Thyroid gland (tissue), 4 donors: ENCODE measurements at regions not wholly inside any gene's neighbourhood (a gene's known extent, or its start where the extent isn't known, plus 50 kb on each side); places are given as distances from the start of the nearest gene placed in this dataset.

ENCODE experiments used
- DNase-seq, 2 donors: peaks; one replicate each; pipeline ENCODE4 v3.0.0-alpha.2; 2019
- H3K27ac ChIP-seq, 3 donors: fragments of 200-600 bp; sonication (generic); 1 replicate in 2 of 3; 2 replicates in 1 of 3; pipeline ENCODE4 v1.5.1; 2016 to 2019; ENCODE audit warnings: mild to moderate bottlenecking in 1 of 3, moderate library complexity in 1 of 3
- H3K27me3 ChIP-seq: fragments of 200-600 bp; sonication (generic); one replicate; pipeline ENCODE4 v1.5.1; 2019
- H3K36me3 ChIP-seq, 2 donors: fragments of 200-600 bp; sonication (generic); one replicate each; pipeline ENCODE4 v1.5.1; 2016 to 2019
- H3K4me1 ChIP-seq, 2 donors: fragments of 200-600 bp; sonication (generic); one replicate each; pipeline ENCODE4 v1.5.1; 2017 to 2019
- H3K4me3 ChIP-seq, 3 donors: fragments of 200-600 bp; sonication (generic); replicated peaks in 1 of 3; 1 replicate in 2 of 3; 2 replicates in 1 of 3; pipeline ENCODE4 v1.5.1; 2016; ENCODE audit warnings: mild to moderate bottlenecking in 1 of 3
- H3K9me3 ChIP-seq: fragments of 200-600 bp; sonication (generic); one replicate; pipeline ENCODE4 v1.5.1; 2017
- POLR2A ChIP-seq, 2 donors: fragments of 450-650 bp; IDR thresholded peaks; one replicate each; pipeline ENCODE4 v1.6.1; 2017; ENCODE audit warnings: antibody characterized with exemption in 2 of 2, mild to moderate bottlenecking in 2 of 2, moderate library complexity in 1 of 2
- WGBS, 2 donors: methylation state at CpG; one replicate each; pipeline ENCODE4 v1.1.5; 2017; 5-methylcytosine and 5-hydroxymethylcytosine counted together
- intact Hi-C: fragments of 100-400 bp; cut with DNase I; formaldehyde crosslinking; loops from one replicate; pipeline ENCODE4 v1.15.1; 2023
- TF ChIP-seq, protein P1 (sequence below), 6 experiments: fragments of 200-600 bp in 3 of 6; fragments of 450-650 bp in 3 of 6; sonication (generic) in 3 of 6; IDR thresholded peaks; one replicate each; pipeline ENCODE4 v1.5.1; 2016 to 2019; ENCODE audit warnings: antibody characterized with exemption in 6 of 6, mild to moderate bottlenecking in 2 of 6, inconsistent platforms in 1 of 6, moderate library complexity in 1 of 6

DNA sequence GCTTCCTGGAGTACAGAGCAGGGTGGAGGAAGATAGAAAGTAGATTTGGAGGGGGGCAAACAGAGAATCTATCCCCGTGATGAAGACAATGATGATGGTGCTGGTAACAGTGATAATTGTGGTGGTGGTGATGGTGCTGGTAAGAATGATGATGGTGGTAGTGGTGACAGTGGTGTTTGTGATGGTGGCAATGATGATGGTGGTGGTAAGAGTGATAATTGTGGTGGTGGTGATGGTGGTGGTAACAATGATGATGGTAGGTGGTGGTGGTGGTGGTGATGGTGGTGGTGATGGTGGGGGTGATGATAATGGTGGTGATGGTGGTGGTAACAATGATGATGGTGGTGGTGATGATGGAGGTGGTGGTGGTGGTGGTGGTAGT is 169.8 kb downstream of the TSHZ3 start:
- TF ChIP-seq POLR2A (IDR thresholded peaks at IDR 0.05): no peak
- TF ChIP-seq, protein P1, sequence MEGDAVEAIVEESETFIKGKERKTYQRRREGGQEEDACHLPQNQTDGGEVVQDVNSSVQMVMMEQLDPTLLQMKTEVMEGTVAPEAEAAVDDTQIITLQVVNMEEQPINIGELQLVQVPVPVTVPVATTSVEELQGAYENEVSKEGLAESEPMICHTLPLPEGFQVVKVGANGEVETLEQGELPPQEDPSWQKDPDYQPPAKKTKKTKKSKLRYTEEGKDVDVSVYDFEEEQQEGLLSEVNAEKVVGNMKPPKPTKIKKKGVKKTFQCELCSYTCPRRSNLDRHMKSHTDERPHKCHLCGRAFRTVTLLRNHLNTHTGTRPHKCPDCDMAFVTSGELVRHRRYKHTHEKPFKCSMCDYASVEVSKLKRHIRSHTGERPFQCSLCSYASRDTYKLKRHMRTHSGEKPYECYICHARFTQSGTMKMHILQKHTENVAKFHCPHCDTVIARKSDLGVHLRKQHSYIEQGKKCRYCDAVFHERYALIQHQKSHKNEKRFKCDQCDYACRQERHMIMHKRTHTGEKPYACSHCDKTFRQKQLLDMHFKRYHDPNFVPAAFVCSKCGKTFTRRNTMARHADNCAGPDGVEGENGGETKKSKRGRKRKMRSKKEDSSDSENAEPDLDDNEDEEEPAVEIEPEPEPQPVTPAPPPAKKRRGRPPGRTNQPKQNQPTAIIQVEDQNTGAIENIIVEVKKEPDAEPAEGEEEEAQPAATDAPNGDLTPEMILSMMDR (IDR thresholded peaks at IDR 0.05): no peak
- no peaks in the 10 kb centered on the region for H3K9me3 ChIP-seq
- H3K4me1 ChIP-seq: no peaks in the 10 kb centered on the region
- no peaks in the 10 kb centered on the region for H3K27me3 ChIP-seq
- WGBS, 2 donors: 88 to 90% methylated on average over 1 of the region's 1 CpG
- no peak overlapping the region for H3K4me3 ChIP-seq
- intact Hi-C loops: no loop called here
- DNase-seq: no peak
- H3K27ac ChIP-seq: no peak overlapping the region
- H3K36me3 ChIP-seq: no peaks in the 10 kb centered on the region

DNA sequence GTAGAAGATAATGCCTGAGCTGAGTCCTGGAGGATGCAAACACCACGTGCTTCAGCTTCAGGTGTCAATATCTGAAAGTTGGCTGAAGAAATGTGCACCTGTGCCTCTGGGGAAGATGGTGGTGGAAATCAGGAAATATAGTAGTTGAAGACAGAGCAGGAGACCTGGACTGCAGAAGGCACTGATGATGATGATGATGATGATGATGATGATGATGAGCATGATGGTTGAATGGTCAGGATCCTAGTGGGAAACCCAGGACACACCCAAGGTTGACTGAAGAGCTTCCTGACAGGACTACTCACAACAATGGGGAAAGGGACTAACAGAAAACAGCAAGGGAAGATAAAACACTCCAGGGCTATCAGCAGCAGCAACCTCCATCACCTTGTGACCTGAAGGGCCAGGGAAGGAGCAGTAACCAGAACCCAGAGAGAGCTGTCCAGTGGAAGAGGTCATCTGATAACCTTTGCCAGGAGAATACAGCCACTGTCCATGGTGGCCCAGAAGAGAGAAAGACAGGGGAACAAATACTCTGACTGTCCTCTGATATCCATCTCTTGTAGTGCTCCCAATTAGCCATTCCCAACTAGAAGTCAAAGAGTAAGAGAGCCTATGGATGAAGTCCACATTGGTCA is 170.3 kb downstream of the TSHZ3 start:
- Histone ChIP-seq H3K4me1 (no peaks in the 10 kb centered on the region), H3K27ac (no peak overlapping the region), H3K9me3 (no peaks in the 10 kb centered on the region), H3K36me3 (no peaks in the 10 kb centered on the region), H3K4me3 (no peak overlapping the region), H3K27me3 (no peaks in the 10 kb centered on the region)
- intact Hi-C loops: no loop called here
- 77 to 80% methylated on average over 1 of the region's 1 CpG for WGBS, 2 donors
- TF ChIP-seq POLR2A (IDR thresholded peaks at IDR 0.05): no peak
- TF ChIP-seq, protein P1 (IDR thresholded peaks at IDR 0.05): no peak
- DNase-seq: no peak

DNA sequence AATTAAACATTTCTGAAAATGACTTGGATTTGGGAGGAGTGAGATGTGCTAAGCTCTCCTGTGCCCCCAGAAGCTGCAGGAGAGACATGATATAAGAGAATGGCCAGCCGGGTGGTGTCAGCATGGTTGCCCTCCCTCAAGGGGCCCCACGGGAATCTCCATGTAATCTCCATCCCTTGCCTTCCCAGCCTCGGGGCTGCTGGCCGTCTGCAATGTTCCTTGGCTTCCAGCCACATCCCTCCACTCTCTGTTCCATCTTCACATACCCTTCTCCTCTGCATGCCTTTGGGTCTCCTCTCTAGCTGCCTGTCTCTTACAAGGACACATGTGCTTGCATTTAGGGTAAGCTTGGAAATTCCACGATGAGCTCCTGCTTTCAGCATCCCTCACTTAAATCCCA is 172.0 kb downstream of the TSHZ3 start:
- Histone ChIP-seq H3K36me3 (no peaks in the 10 kb centered on the region), H3K27ac (no peak overlapping the region), H3K27me3 (no peaks in the 10 kb centered on the region), H3K9me3 (no peaks in the 10 kb centered on the region), H3K4me3 (no peak overlapping the region), H3K4me1 (no peaks in the 10 kb centered on the region)
- intact Hi-C loops: no loop called here
- no peak for TF ChIP-seq POLR2A (IDR thresholded peaks at IDR 0.05)
- TF ChIP-seq, protein P1 (IDR thresholded peaks at IDR 0.05): no peak
- no peak for DNase-seq
- 50 to 65% methylated on average over 5 of the region's 5 CpGs for WGBS, 2 donors

DNA sequence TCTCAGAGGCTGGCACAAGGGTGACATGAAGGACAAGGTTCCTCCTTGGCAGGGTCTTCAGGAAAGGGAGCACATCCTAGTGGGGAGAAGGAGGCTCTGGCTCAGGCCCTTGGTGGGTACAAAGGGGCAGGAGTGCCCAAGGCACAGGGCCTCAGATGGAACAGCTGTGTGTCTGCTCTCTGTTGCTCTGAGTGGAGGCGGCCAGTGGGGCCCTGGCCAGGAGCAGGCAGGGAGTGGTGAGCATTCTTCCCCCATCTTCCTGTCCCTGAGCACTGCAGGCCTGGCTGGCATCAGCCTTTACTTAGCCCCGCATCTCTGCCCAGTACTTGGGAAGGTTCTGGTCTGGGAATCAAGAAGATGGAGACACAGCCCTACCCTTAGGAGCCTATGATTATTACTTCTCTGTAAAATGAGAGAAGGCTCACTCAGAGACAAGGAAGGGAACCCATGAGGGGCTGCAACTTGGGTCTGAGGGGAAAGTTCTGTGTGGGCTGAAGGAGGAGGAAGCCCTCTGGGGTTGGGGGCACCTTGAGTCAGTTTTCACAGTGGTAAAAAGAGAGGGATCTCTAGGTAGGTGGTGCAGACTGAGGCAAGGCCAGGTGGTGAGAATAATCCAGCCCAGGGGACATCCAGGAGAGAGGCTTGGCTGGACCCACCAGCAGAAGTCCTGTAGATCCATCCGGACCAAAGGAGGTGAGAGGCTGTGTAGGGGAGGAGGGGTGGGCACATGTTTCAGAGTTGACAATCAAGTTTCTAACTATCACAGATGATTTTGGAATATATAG is 173.5 kb downstream of the TSHZ3 start:
- no peak overlapping the region for H3K27ac ChIP-seq
- H3K36me3 ChIP-seq: no peaks in the 10 kb centered on the region
- TF ChIP-seq POLR2A (IDR thresholded peaks at IDR 0.05): no peak
- TF ChIP-seq, protein P1 (IDR thresholded peaks at IDR 0.05): no peak
- no peaks in the 10 kb centered on the region for H3K27me3 ChIP-seq
- no peak overlapping the region for H3K4me3 ChIP-seq
- WGBS, 2 donors: 92 to 93% methylated on average over 3 of the region's 3 CpGs
- intact Hi-C loops: no loop called here
- no peaks in the 10 kb centered on the region for H3K9me3 ChIP-seq
- no peaks in the 10 kb centered on the region for H3K4me1 ChIP-seq
- no peak for DNase-seq

DNA sequence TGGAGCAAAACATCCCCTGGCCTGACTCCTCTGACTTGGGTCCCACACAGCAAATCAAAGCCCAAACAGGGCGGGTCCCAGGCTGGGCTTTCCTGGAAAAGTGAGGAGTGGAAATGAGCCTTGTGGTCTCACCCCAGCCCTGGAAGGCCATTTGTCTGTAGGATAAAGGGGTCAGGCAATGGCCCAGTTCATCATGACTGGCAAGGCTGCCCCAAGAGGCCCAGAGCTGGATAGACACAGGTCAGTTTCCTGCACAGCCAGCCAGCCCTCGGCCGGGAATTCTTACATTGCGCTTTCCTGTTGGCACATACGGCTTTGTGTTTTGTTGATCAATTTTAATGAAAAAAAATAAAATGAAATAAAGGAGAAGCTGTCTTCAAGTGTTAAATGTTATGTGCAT is 174.3 kb downstream of the TSHZ3 start:
- Histone ChIP-seq H3K4me3 (no peak overlapping the region), H3K4me1 (no peaks in the 10 kb centered on the region), H3K36me3 (no peaks in the 10 kb centered on the region), H3K27ac (no peak overlapping the region), H3K9me3 (no peaks in the 10 kb centered on the region), H3K27me3 (no peaks in the 10 kb centered on the region)
- TF ChIP-seq, protein P1 (IDR thresholded peaks at IDR 0.05): no peak
- TF ChIP-seq POLR2A (IDR thresholded peaks at IDR 0.05): no peak
- intact Hi-C loops: no loop called here
- no peak for DNase-seq
- 70 to 84% methylated on average over 5 of the region's 5 CpGs for WGBS, 2 donors
